ENCODE measurements at regions not wholly inside any gene's neighbourhood (a gene's known extent, or its start where the extent isn't known, plus 50 kb on each side); places are given as distances from the start of the nearest gene placed in this dataset.

DNA sequence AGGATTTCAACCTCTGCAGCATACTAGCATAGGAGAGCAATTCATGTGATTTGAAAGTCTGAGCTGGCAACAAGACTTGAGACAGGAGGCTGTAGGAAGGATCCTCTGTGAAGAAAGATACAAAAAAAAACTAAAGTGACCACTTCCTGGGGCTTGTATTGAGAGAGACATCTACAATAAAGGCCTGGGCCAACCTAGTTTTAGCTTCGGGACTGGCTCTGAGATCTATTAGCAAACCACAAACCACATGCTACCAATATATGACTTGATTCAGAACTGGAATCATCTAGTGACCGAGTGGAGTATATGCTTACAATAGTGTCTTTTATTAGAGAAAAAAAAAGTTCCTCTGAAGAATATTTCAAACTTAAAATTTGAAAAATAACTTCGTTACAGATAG is 1448.9 kb upstream of the CDH6 start:
- TF ChIP-seq TCF12 (IDR thresholded peaks at IDR 0.05; ENCODE audit: low read depth), result no peak
- TF ChIP-seq ZBTB7A (IDR thresholded peaks at IDR 0.05; ENCODE audit: low read depth), result no peak
- no peak for TF ChIP-seq CREB1 (IDR thresholded peaks at IDR 0.05; ENCODE audit: low read depth)
- TF ChIP-seq, protein P1, sequence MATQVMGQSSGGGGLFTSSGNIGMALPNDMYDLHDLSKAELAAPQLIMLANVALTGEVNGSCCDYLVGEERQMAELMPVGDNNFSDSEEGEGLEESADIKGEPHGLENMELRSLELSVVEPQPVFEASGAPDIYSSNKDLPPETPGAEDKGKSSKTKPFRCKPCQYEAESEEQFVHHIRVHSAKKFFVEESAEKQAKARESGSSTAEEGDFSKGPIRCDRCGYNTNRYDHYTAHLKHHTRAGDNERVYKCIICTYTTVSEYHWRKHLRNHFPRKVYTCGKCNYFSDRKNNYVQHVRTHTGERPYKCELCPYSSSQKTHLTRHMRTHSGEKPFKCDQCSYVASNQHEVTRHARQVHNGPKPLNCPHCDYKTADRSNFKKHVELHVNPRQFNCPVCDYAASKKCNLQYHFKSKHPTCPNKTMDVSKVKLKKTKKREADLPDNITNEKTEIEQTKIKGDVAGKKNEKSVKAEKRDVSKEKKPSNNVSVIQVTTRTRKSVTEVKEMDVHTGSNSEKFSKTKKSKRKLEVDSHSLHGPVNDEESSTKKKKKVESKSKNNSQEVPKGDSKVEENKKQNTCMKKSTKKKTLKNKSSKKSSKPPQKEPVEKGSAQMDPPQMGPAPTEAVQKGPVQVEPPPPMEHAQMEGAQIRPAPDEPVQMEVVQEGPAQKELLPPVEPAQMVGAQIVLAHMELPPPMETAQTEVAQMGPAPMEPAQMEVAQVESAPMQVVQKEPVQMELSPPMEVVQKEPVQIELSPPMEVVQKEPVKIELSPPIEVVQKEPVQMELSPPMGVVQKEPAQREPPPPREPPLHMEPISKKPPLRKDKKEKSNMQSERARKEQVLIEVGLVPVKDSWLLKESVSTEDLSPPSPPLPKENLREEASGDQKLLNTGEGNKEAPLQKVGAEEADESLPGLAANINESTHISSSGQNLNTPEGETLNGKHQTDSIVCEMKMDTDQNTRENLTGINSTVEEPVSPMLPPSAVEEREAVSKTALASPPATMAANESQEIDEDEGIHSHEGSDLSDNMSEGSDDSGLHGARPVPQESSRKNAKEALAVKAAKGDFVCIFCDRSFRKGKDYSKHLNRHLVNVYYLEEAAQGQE (IDR thresholded peaks at IDR 0.05; ENCODE audit: low read depth), result no peak
- TF ChIP-seq, protein P2, sequence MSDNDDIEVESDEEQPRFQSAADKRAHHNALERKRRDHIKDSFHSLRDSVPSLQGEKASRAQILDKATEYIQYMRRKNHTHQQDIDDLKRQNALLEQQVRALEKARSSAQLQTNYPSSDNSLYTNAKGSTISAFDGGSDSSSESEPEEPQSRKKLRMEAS (IDR thresholded peaks at IDR 0.05), result no peak
- TF ChIP-seq CEBPB (IDR thresholded peaks at IDR 0.05), result no peak
- TF ChIP-seq RAD21 (IDR thresholded peaks at IDR 0.05; ENCODE audit: low read depth), result no peak
- TF ChIP-seq FOXM1 (IDR thresholded peaks at IDR 0.05; ENCODE audit: borderline replicate concordance, low read depth), result no peak
- TF ChIP-seq EP300 (IDR thresholded peaks at IDR 0.05; ENCODE audit: borderline replicate concordance), result no peak
- TF ChIP-seq EGR1 (IDR thresholded peaks at IDR 0.05), result no peak
- no peak for TF ChIP-seq NFIC (IDR thresholded peaks at IDR 0.05)
- TF ChIP-seq TAF1 (IDR thresholded peaks at IDR 0.05; ENCODE audit: low read depth), result no peak
- TF ChIP-seq, protein P3, sequence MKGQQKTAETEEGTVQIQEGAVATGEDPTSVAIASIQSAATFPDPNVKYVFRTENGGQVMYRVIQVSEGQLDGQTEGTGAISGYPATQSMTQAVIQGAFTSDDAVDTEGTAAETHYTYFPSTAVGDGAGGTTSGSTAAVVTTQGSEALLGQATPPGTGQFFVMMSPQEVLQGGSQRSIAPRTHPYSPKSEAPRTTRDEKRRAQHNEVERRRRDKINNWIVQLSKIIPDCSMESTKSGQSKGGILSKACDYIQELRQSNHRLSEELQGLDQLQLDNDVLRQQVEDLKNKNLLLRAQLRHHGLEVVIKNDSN (IDR thresholded peaks at IDR 0.05), result no peak

DNA sequence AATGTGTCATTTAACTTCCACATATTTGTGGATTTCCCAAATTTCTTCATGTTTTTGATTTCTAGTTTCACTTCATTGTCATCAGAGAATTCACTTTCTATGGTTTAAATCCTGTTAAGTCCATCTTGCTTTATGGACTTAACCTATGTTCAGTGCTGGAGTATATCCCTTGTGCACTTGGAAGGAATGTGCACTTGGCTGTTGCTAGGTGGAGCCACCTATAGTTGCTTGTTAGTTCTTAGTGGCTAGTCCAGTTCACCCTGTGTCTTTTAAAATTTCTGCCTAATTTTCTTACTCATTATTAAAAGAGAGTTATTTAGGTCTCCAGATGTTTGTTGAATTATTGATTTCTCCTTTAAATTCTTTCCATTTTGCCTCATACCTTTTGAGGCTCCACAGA is 1472.5 kb upstream of the CDH6 start:
- TF ChIP-seq, protein P1 (IDR thresholded peaks at IDR 0.05; ENCODE audit: low read depth), result no peak
- TF ChIP-seq NFIC (IDR thresholded peaks at IDR 0.05), result no peak
- no peak for TF ChIP-seq YY1 (IDR thresholded peaks at IDR 0.05; ENCODE audit: low read depth)
- TF ChIP-seq TCF12 (IDR thresholded peaks at IDR 0.05; ENCODE audit: low read depth), result no peak
- no peak for TF ChIP-seq ZBTB7A (IDR thresholded peaks at IDR 0.05; ENCODE audit: low read depth)
- TF ChIP-seq TAF1 (IDR thresholded peaks at IDR 0.05; ENCODE audit: low read depth), result no peak
- TF ChIP-seq, protein P3 (IDR thresholded peaks at IDR 0.05), result no peak
- TF ChIP-seq, protein P2 (IDR thresholded peaks at IDR 0.05), result no peak

DNA sequence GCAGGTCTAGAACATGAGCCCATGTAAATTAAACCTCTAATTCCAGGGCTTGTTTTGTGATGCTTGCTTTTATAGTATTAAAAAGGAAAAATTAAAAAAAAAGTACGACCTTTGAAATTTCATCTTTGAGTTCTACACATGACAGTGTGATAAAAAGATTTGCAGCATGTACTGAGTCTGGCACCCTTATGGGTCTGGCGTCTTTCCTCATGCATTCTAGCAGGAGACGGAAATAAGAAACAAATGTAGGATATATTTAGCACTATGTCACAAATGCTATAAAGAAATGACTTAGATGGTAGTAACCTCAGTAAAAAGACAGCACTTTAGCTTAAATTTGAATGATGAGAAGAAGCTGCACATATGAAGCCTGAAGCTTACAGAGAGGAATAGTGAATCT is 1474.3 kb upstream of the CDH6 start:
- TF ChIP-seq CREB1 (IDR thresholded peaks at IDR 0.05; ENCODE audit: low read depth), result no peak
- TF ChIP-seq RAD21 (IDR thresholded peaks at IDR 0.05; ENCODE audit: low read depth), result no peak
- TF ChIP-seq ZBTB7A (IDR thresholded peaks at IDR 0.05; ENCODE audit: low read depth), result no peak
- TF ChIP-seq TEAD4 (IDR thresholded peaks at IDR 0.05), result no peak
- no peak for TF ChIP-seq FOXM1 (IDR thresholded peaks at IDR 0.05; ENCODE audit: borderline replicate concordance, low read depth)

DNA sequence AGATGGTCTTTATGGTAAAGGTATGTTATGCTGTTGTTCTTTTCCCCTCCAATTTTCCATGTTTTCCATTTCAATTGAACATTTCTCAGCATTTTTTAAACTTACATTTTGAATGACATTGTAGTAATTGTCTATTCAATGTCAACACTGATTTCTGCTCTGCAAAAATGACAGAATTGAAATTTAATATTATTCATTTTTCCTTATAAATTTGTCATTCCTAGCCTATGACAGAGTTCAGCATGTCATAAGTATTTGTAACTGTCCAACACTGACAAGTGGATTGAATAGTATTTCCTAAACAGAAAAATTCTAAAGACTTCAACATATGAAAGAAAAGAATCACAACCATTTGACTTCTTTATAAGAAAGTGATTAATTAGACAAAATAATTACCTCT is 1478.3 kb upstream of the CDH6 start:
- TF ChIP-seq EP300 (IDR thresholded peaks at IDR 0.05; ENCODE audit: borderline replicate concordance), result no peak
- no peak for TF ChIP-seq CREB1 (IDR thresholded peaks at IDR 0.05; ENCODE audit: low read depth)
- TF ChIP-seq EGR1 (IDR thresholded peaks at IDR 0.05), result no peak
- no peak for TF ChIP-seq TAF1 (IDR thresholded peaks at IDR 0.05; ENCODE audit: low read depth)
- TF ChIP-seq TEAD4 (IDR thresholded peaks at IDR 0.05), result no peak
- no peak for TF ChIP-seq ZBTB7A (IDR thresholded peaks at IDR 0.05; ENCODE audit: low read depth)
- TF ChIP-seq, protein P3 (IDR thresholded peaks at IDR 0.05), result no peak
- TF ChIP-seq NFIC (IDR thresholded peaks at IDR 0.05), result no peak
- TF ChIP-seq RAD21 (IDR thresholded peaks at IDR 0.05; ENCODE audit: low read depth), result no peak
- no peak for TF ChIP-seq FOXM1 (IDR thresholded peaks at IDR 0.05; ENCODE audit: borderline replicate concordance, low read depth)
- no peak for TF ChIP-seq YY1 (IDR thresholded peaks at IDR 0.05; ENCODE audit: low read depth)
- TF ChIP-seq, protein P2 (IDR thresholded peaks at IDR 0.05), result no peak
- no peak for TF ChIP-seq CEBPB (IDR thresholded peaks at IDR 0.05)
- no peak for TF ChIP-seq TCF12 (IDR thresholded peaks at IDR 0.05; ENCODE audit: low read depth)
- TF ChIP-seq, protein P1 (IDR thresholded peaks at IDR 0.05; ENCODE audit: low read depth), result no peak

All from Ishikawa (cell line).